WTC11 (cell line): ENCODE measurements at regions not wholly inside any gene's neighbourhood (a gene's known extent, or its start where the extent isn't known, plus 50 kb on each side); places are given as distances from the start of the nearest gene placed in this dataset.

Experiments used
- ATF1 ChIP-seq: sonication (generic); formaldehyde crosslinking; IDR thresholded peaks from 2 replicates; pipeline ENCODE4 v1.8.1; 2023; ENCODE audit warnings: mild to moderate bottlenecking, moderate library complexity, missing genetic modification reagents
- ESRRA ChIP-seq: sonication (generic); formaldehyde crosslinking; IDR thresholded peaks from 2 replicates; pipeline ENCODE4 v1.8.1; 2022; ENCODE audit warnings: mild to moderate bottlenecking, missing genetic modification reagents, borderline replicate concordance
- MAX ChIP-seq: sonication (generic); formaldehyde crosslinking; IDR thresholded peaks from 2 replicates; pipeline ENCODE4 v1.8.0; 2022; ENCODE audit warnings: mild to moderate bottlenecking, missing genetic modification reagents
- NFE2L1 ChIP-seq: sonication (generic); formaldehyde crosslinking; IDR thresholded peaks from 2 replicates; pipeline ENCODE4 v1.8.1; 2023; ENCODE audit warnings: missing genetic modification reagents
- TEAD1 ChIP-seq: sonication (generic); formaldehyde crosslinking; IDR thresholded peaks from 2 replicates; pipeline ENCODE4 v1.8.0; 2022; ENCODE audit warnings: mild to moderate bottlenecking, missing genetic modification reagents
- ZNF121 ChIP-seq: sonication (generic); formaldehyde crosslinking; IDR thresholded peaks from 2 replicates; pipeline ENCODE4 v1.8.0; 2023; ENCODE audit warnings: missing genetic modification reagents
- ZNF416 ChIP-seq: fragments of 250-450 bp; sonication (Bioruptor Pico); IDR thresholded peaks from 2 replicates; pipeline ENCODE4 v1.9.0; 2021; ENCODE audit warnings: mild to moderate bottlenecking, inconsistent platforms
- TF ChIP-seq, protein P1 (sequence below): fragments of 200-600 bp; IDR thresholded peaks from 2 replicates; pipeline ENCODE4 v1.8.0; 2022; ENCODE audit warnings: antibody characterized with exemption
- TF ChIP-seq, protein P2 (sequence below): sonication (generic); formaldehyde crosslinking; IDR thresholded peaks from 2 replicates; pipeline ENCODE4 v1.8.1; 2023; ENCODE audit warnings: mild to moderate bottlenecking, missing genetic modification reagents, borderline replicate concordance

DNA sequence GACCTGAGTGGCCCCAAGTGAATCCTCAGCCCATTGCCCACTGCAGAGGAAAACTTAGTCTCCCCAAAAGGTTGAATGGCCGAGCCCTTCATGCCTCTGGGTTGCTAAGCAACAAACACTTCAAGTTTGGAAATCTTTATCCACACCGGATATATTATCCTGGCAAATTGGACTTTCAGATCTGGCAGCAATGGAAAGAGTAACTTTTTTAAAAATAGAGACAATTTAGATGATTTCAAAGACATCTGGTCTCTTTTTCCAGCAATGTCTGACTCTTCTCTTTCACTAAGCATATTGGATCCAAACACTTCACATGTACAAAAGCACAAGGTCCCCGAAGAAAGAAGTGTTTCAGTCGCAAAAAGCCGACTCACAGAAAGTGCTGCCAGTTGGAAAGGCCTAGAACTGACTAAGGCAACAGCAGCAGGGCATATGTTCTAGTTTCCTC lies 505.3 kb downstream of the SOX6 start:
- TF ChIP-seq ESRRA (CRISPR knock-in tag) (no peak), TEAD1 (no peak), MAX (CRISPR knock-in tag) (no peak), NFE2L1 (CRISPR knock-in tag) (no peak), ZNF416 (no peak), ZNF121 (CRISPR knock-in tag) (no peak), ATF1 (CRISPR knock-in tag) (no peak)
- TF ChIP-seq, protein P1, sequence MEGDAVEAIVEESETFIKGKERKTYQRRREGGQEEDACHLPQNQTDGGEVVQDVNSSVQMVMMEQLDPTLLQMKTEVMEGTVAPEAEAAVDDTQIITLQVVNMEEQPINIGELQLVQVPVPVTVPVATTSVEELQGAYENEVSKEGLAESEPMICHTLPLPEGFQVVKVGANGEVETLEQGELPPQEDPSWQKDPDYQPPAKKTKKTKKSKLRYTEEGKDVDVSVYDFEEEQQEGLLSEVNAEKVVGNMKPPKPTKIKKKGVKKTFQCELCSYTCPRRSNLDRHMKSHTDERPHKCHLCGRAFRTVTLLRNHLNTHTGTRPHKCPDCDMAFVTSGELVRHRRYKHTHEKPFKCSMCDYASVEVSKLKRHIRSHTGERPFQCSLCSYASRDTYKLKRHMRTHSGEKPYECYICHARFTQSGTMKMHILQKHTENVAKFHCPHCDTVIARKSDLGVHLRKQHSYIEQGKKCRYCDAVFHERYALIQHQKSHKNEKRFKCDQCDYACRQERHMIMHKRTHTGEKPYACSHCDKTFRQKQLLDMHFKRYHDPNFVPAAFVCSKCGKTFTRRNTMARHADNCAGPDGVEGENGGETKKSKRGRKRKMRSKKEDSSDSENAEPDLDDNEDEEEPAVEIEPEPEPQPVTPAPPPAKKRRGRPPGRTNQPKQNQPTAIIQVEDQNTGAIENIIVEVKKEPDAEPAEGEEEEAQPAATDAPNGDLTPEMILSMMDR: no peak
- TF ChIP-seq, protein P2, sequence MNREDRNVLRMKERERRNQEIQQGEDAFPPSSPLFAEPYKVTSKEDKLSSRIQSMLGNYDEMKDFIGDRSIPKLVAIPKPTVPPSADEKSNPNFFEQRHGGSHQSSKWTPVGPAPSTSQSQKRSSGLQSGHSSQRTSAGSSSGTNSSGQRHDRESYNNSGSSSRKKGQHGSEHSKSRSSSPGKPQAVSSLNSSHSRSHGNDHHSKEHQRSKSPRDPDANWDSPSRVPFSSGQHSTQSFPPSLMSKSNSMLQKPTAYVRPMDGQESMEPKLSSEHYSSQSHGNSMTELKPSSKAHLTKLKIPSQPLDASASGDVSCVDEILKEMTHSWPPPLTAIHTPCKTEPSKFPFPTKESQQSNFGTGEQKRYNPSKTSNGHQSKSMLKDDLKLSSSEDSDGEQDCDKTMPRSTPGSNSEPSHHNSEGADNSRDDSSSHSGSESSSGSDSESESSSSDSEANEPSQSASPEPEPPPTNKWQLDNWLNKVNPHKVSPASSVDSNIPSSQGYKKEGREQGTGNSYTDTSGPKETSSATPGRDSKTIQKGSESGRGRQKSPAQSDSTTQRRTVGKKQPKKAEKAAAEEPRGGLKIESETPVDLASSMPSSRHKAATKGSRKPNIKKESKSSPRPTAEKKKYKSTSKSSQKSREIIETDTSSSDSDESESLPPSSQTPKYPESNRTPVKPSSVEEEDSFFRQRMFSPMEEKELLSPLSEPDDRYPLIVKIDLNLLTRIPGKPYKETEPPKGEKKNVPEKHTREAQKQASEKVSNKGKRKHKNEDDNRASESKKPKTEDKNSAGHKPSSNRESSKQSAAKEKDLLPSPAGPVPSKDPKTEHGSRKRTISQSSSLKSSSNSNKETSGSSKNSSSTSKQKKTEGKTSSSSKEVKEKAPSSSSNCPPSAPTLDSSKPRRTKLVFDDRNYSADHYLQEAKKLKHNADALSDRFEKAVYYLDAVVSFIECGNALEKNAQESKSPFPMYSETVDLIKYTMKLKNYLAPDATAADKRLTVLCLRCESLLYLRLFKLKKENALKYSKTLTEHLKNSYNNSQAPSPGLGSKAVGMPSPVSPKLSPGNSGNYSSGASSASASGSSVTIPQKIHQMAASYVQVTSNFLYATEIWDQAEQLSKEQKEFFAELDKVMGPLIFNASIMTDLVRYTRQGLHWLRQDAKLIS: no peak
